ENCODE measurements at regions not wholly inside any gene's neighbourhood (a gene's known extent, or its start where the extent isn't known, plus 50 kb on each side); places are given as distances from the start of the nearest gene placed in this dataset.

DNA sequence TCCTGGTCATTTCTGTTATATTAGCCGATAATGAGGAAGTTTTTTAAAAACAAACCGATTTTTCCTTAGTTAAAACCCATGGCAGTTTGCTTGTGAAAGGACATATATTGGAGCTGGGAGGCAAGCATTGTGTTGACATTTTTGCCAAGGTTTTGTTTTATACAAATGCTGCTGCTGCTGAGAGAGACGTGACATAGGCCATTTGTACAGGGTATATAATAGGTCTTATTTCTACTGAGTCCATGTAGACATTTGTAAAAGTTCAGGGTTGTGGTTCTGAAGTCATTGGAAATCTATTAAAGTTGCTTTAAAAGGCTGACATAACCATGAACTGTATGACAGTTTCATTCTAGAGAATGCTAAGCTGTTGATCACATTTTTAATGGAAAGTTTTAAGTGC, 424.0 kb upstream of the FANCL start:
- Histone ChIP-seq H3K27ac (ENCODE audit: low read depth in 1 of 2, low read length in 1 of 2) (no peak overlapping the region), H3K4me1 (ENCODE audit: control insufficient read depth in 2 of 2, insufficient read depth in 2 of 2, low read length in 2 of 2) (no peaks in the 10 kb centered on the region), H3K4me3 (ENCODE audit: low read length in 2 of 2) (no peak overlapping the region), H3K36me3 (ENCODE audit: control insufficient read depth in 2 of 2, insufficient read depth in 2 of 2, low read length in 1 of 2) (no peaks in the 10 kb centered on the region), H3K27me3 (ENCODE audit: control insufficient read depth in 2 of 2, insufficient read depth in 1 of 2, low read length in 1 of 2) (no peaks in the 10 kb centered on the region), H3K9me3 (ENCODE audit: control insufficient read depth in 2 of 2, insufficient read depth in 1 of 2, low read length in 1 of 2) (no peaks in the 10 kb centered on the region)
- 97% methylated on average over 3 of the region's 3 CpGs for WGBS
- DNase-seq (ENCODE audit: low read depth in 6 of 9, low spot score in 9 of 9) = no peak

DNA sequence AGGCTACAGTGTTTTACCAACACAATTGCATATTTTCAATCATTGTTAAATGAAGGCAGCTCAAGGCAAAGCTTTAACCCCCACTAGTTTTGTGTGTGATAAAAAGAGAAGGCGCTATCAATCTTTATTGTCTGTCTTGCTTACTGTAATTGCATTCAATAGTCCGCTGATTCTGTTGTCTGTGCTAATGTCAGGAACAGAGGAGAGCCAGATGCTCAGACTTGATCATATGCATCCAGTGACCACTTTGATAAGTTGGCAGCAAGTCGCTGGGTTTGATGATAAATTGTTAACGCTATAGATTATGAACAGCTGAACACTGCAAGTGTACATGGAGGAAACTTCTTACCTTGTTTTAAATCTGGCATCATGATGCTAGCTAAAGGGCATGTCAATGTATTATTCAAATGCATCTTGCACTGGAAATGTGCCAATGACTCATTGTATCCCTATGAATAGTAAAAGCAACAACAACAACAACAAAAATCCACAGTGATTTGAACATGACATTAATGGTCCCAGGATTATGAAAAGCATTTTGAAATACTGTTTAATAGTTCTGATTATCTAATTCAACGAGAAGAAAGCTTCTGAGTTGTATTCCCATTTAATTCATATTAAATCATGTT, 423.5 kb upstream of the FANCL start:
- H3K36me3 ChIP-seq (ENCODE audit: control insufficient read depth in 2 of 2, insufficient read depth in 2 of 2, low read length in 1 of 2) = no peaks in the 10 kb centered on the region
- no peak for DNase-seq (ENCODE audit: low read depth in 6 of 9, low spot score in 9 of 9)
- 97% methylated on average over 5 of the region's 5 CpGs for WGBS

DNA sequence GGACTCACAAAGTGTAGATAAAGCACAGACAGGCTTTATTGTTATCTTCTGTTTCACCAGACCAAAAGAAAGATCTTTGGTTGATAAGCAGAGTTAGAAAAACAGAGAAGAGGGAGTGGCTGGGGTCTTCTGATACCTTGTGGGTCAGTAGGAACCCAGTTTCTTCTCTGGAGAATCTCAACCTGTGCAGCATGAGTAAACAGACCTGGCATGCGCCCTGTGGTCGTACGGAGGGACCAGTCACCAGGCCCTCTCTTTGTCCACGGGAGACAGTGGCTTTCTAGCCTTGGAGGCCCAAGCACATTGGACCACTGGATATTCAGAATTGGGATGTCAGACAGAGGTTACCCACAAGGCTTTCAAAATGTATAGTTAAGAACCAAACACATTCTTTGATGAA, 418.9 kb upstream of the FANCL start:
- Histone ChIP-seq H3K4me3 (ENCODE audit: low read length in 2 of 2) (no peak overlapping the region), H3K4me1 (ENCODE audit: control insufficient read depth in 2 of 2, insufficient read depth in 2 of 2, low read length in 2 of 2) (no peaks in the 10 kb centered on the region), H3K27ac (ENCODE audit: low read depth in 1 of 2, low read length in 1 of 2) (no peak overlapping the region), H3K27me3 (ENCODE audit: control insufficient read depth in 2 of 2, insufficient read depth in 1 of 2, low read length in 1 of 2) (no peaks in the 10 kb centered on the region), H3K9me3 (ENCODE audit: control insufficient read depth in 2 of 2, insufficient read depth in 1 of 2, low read length in 1 of 2) (no peaks in the 10 kb centered on the region), H3K36me3 (ENCODE audit: control insufficient read depth in 2 of 2, insufficient read depth in 2 of 2, low read length in 1 of 2) (no peaks in the 10 kb centered on the region)
- DNase-seq (ENCODE audit: low read depth in 6 of 9, low spot score in 9 of 9) = no peak
- WGBS = 98% methylated on average over 4 of the region's 4 CpGs

More for the DNA sequence above, 423.5 kb upstream of the FANCL start:
- Histone ChIP-seq H3K4me1 (ENCODE audit: control insufficient read depth in 2 of 2, insufficient read depth in 2 of 2, low read length in 2 of 2) (no peaks in the 10 kb centered on the region), H3K27ac (ENCODE audit: low read depth in 1 of 2, low read length in 1 of 2) (no peak overlapping the region), H3K4me3 (ENCODE audit: low read length in 2 of 2) (no peak overlapping the region), H3K9me3 (ENCODE audit: control insufficient read depth in 2 of 2, insufficient read depth in 1 of 2, low read length in 1 of 2) (no peaks in the 10 kb centered on the region), H3K27me3 (ENCODE audit: control insufficient read depth in 2 of 2, insufficient read depth in 1 of 2, low read length in 1 of 2) (no peaks in the 10 kb centered on the region)

DNA sequence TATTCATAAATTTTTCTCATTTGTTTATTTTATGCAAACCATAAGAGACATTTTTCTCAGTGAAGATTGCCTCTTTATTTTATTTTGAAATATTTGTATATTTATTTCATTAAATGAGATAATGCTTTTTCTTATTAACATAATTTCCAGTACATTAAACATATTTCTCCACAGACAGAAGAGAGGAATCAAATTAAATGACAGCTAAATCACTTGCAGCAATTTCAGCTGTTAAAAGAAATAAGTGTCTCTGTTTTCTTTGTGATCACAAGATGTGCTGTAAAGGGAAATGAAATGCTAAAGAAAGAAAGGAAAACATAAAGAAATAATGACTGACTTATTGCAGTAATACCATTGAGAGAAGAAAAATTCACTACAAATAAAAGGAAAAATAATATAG, 414.0 kb upstream of the FANCL start:
- H3K4me1 ChIP-seq (ENCODE audit: control insufficient read depth in 2 of 2, insufficient read depth in 2 of 2, low read length in 2 of 2) = no peaks in the 10 kb centered on the region
- H3K36me3 ChIP-seq (ENCODE audit: control insufficient read depth in 2 of 2, insufficient read depth in 2 of 2, low read length in 1 of 2) = no peaks in the 10 kb centered on the region
- H3K4me3 ChIP-seq (ENCODE audit: low read length in 2 of 2) = no peak overlapping the region
- no peak overlapping the region for H3K27ac ChIP-seq (ENCODE audit: low read depth in 1 of 2, low read length in 1 of 2)
- H3K27me3 ChIP-seq (ENCODE audit: control insufficient read depth in 2 of 2, insufficient read depth in 1 of 2, low read length in 1 of 2) = no peaks in the 10 kb centered on the region
- no peak for DNase-seq (ENCODE audit: low read depth in 6 of 9, low spot score in 9 of 9)
- no peaks in the 10 kb centered on the region for H3K9me3 ChIP-seq (ENCODE audit: control insufficient read depth in 2 of 2, insufficient read depth in 1 of 2, low read length in 1 of 2)

DNA sequence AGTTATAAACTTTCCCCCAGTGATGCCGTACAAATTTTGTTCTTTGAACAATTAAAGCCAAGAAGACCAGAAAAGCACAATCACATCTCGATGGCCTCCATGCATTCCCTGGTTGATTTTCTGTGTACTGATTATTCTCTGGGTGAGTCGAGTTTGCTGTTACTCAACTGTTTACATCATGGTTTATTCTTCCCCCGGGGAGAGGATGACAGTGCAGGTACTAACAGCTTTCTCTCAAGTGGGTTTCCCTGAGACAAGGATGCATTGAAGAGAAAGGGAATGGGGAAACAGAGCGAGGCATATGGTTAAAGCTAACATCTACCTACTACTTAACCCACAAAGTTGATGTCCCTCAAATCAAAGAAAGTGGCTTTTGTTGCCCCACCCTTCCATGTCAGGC, 410.8 kb upstream of the FANCL start:
- Histone ChIP-seq H3K36me3 (ENCODE audit: control insufficient read depth in 2 of 2, insufficient read depth in 2 of 2, low read length in 1 of 2) (no peaks in the 10 kb centered on the region), H3K27me3 (ENCODE audit: control insufficient read depth in 2 of 2, insufficient read depth in 1 of 2, low read length in 1 of 2) (no peaks in the 10 kb centered on the region), H3K4me1 (ENCODE audit: control insufficient read depth in 2 of 2, insufficient read depth in 2 of 2, low read length in 2 of 2) (no peaks in the 10 kb centered on the region), H3K4me3 (ENCODE audit: low read length in 2 of 2) (no peak overlapping the region), H3K9me3 (ENCODE audit: control insufficient read depth in 2 of 2, insufficient read depth in 1 of 2, low read length in 1 of 2) (no peaks in the 10 kb centered on the region), H3K27ac (ENCODE audit: low read depth in 1 of 2, low read length in 1 of 2) (no peak overlapping the region)
- WGBS = 93% methylated on average over 5 of the region's 5 CpGs
- DNase-seq (ENCODE audit: low read depth in 6 of 9, low spot score in 9 of 9) = no peak

DNA sequence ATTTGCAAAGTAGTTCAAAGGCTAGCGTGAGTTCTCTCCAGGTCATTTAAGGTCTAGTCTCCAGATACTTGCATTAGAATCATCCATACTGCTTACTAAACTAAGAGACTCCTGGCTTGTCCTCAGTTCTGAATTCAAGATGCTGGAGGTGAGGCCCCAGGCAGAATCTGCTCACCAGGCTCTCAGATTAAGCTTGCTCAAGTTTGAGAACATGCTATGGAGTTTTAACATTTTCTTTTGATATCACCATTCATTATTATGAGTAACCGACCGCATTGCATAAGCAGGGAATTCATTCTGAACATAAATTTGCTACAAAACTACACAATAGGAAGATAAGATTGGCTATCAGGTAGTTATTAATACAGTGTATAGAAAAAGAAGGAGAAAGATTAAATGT, 409.7 kb upstream of the FANCL start:
- Histone ChIP-seq H3K4me1 (ENCODE audit: control insufficient read depth in 2 of 2, insufficient read depth in 2 of 2, low read length in 2 of 2) (no peaks in the 10 kb centered on the region), H3K27me3 (ENCODE audit: control insufficient read depth in 2 of 2, insufficient read depth in 1 of 2, low read length in 1 of 2) (no peaks in the 10 kb centered on the region), H3K9me3 (ENCODE audit: control insufficient read depth in 2 of 2, insufficient read depth in 1 of 2, low read length in 1 of 2) (no peaks in the 10 kb centered on the region), H3K36me3 (ENCODE audit: control insufficient read depth in 2 of 2, insufficient read depth in 2 of 2, low read length in 1 of 2) (no peaks in the 10 kb centered on the region), H3K4me3 (ENCODE audit: low read length in 2 of 2) (no peak overlapping the region), H3K27ac (ENCODE audit: low read depth in 1 of 2, low read length in 1 of 2) (no peak overlapping the region)
- no peak for DNase-seq (ENCODE audit: low read depth in 6 of 9, low spot score in 9 of 9)
- 97% methylated on average over 3 of the region's 3 CpGs for WGBS

DNA sequence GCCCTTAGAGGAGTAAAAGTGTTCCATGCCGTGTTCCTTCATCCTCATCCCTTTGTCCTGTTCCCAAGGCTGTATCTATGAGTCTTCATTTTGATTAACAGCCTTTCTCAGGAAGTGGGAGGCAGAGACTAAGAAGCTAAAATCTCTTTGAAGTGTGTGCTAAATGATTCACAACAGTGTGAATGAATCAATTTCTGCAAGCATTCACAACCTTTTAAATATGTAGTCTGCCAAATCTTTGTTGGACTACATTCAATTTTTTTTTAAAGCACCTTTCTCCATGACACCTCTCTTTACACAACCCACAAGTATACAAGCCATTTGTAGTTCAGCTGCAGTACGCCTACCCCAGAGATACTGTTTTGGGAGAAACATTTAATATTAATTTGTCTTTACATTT, 408.6 kb upstream of the FANCL start:
- Histone ChIP-seq H3K9me3 (ENCODE audit: control insufficient read depth in 2 of 2, insufficient read depth in 1 of 2, low read length in 1 of 2) (no peaks in the 10 kb centered on the region), H3K4me3 (ENCODE audit: low read length in 2 of 2) (no peak overlapping the region), H3K27ac (ENCODE audit: low read depth in 1 of 2, low read length in 1 of 2) (no peak overlapping the region), H3K4me1 (ENCODE audit: control insufficient read depth in 2 of 2, insufficient read depth in 2 of 2, low read length in 2 of 2) (no peaks in the 10 kb centered on the region), H3K36me3 (ENCODE audit: control insufficient read depth in 2 of 2, insufficient read depth in 2 of 2, low read length in 1 of 2) (no peaks in the 10 kb centered on the region), H3K27me3 (ENCODE audit: control insufficient read depth in 2 of 2, insufficient read depth in 1 of 2, low read length in 1 of 2) (no peaks in the 10 kb centered on the region)
- WGBS = 91% methylated on average over 2 of the region's 2 CpGs
- DNase-seq (ENCODE audit: low read depth in 6 of 9, low spot score in 9 of 9) = no peak

DNA sequence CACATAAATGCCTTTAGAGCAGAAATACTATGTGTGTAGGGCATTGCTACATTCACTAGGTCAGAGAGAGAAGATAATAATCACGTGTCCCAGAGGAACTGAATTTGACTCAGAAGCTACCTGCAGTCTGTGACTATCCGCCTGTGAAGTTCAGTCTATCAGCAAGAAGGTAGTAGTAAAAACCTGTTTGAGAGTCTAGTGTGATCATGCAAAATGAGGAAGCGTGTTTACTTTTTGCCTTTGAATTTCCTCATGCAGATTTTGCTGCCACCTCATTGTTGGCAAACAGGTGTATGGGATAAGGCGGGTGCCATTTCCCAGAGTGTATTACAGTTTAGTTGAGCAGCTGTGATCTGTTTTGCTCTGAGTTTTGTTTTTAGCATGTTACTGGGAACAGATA, 403.9 kb upstream of the FANCL start:
- H3K27me3 ChIP-seq (ENCODE audit: control insufficient read depth in 2 of 2, insufficient read depth in 1 of 2, low read length in 1 of 2) = no peaks in the 10 kb centered on the region
- H3K4me3 ChIP-seq (ENCODE audit: low read length in 2 of 2) = no peak overlapping the region
- no peaks in the 10 kb centered on the region for H3K9me3 ChIP-seq (ENCODE audit: control insufficient read depth in 2 of 2, insufficient read depth in 1 of 2, low read length in 1 of 2)
- no peaks in the 10 kb centered on the region for H3K4me1 ChIP-seq (ENCODE audit: control insufficient read depth in 2 of 2, insufficient read depth in 2 of 2, low read length in 2 of 2)
- no peaks in the 10 kb centered on the region for H3K36me3 ChIP-seq (ENCODE audit: control insufficient read depth in 2 of 2, insufficient read depth in 2 of 2, low read length in 1 of 2)
- 80% methylated on average over 4 of the region's 4 CpGs for WGBS
- DNase-seq (ENCODE audit: low read depth in 6 of 9, low spot score in 9 of 9) = no peak
- no peak overlapping the region for H3K27ac ChIP-seq (ENCODE audit: low read depth in 1 of 2, low read length in 1 of 2)

DNA sequence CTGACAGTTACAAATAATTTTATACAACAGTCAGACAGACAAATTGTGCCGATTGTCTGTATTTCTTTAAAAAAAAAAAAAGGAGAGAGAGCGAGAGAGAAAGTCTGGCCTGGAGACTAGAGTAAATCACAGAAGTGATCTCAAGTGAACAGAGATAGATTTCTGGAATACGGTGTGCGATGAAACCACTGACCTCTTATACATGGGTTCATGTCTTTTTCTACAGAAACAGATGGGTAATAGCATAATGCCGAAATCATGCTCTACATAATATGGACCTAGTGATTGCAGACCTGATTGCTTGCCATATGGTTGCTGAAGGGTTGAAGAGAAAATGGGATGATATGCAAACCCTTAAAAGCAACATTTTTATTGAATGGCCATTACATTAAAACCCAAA, 403.3 kb upstream of the FANCL start:
- Histone ChIP-seq H3K27ac (ENCODE audit: low read depth in 1 of 2, low read length in 1 of 2) (no peak overlapping the region), H3K36me3 (ENCODE audit: control insufficient read depth in 2 of 2, insufficient read depth in 2 of 2, low read length in 1 of 2) (no peaks in the 10 kb centered on the region), H3K4me1 (ENCODE audit: control insufficient read depth in 2 of 2, insufficient read depth in 2 of 2, low read length in 2 of 2) (no peaks in the 10 kb centered on the region), H3K27me3 (ENCODE audit: control insufficient read depth in 2 of 2, insufficient read depth in 1 of 2, low read length in 1 of 2) (no peaks in the 10 kb centered on the region), H3K4me3 (ENCODE audit: low read length in 2 of 2) (no peak overlapping the region), H3K9me3 (ENCODE audit: control insufficient read depth in 2 of 2, insufficient read depth in 1 of 2, low read length in 1 of 2) (no peaks in the 10 kb centered on the region)
- DNase-seq (ENCODE audit: low read depth in 6 of 9, low spot score in 9 of 9) = no peak
- WGBS = 97% methylated on average over 5 of the region's 5 CpGs

DNA sequence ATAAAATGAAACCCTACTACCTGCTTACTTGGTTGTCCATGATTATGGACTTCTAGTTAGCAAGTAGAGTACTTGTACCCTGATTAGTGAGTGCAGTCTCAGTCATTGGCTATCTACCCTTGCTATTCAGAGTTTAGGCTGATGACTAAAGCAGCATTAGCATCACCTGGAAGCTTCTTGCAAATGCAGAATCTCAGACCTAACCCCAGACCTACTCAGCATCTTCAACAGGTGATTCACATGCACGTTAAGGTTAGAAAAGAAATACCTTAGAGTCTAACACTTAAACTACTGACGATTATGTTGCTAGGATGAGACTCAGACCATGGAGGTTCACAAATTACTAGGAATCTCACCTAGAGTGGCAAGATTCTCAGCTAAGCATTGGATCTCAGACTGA, 399.9 kb upstream of the FANCL start:
- H3K4me1 ChIP-seq (ENCODE audit: control insufficient read depth in 2 of 2, insufficient read depth in 2 of 2, low read length in 2 of 2) = no peaks in the 10 kb centered on the region
- no peaks in the 10 kb centered on the region for H3K9me3 ChIP-seq (ENCODE audit: control insufficient read depth in 2 of 2, insufficient read depth in 1 of 2, low read length in 1 of 2)
- no peak overlapping the region for H3K4me3 ChIP-seq (ENCODE audit: low read length in 2 of 2)
- no peaks in the 10 kb centered on the region for H3K27me3 ChIP-seq (ENCODE audit: control insufficient read depth in 2 of 2, insufficient read depth in 1 of 2, low read length in 1 of 2)
- WGBS = 94% methylated on average over 2 of the region's 2 CpGs
- no peak for DNase-seq (ENCODE audit: low read depth in 6 of 9, low spot score in 9 of 9)
- H3K27ac ChIP-seq (ENCODE audit: low read depth in 1 of 2, low read length in 1 of 2) = no peak overlapping the region
- no peaks in the 10 kb centered on the region for H3K36me3 ChIP-seq (ENCODE audit: control insufficient read depth in 2 of 2, insufficient read depth in 2 of 2, low read length in 1 of 2)
